ENCODE measurements at regions not wholly inside any gene's neighbourhood (a gene's known extent, or its start where the extent isn't known, plus 50 kb on each side); places are given as distances from the start of the nearest gene placed in this dataset.

- Histone ChIP-seq H3K9me3 (no peaks in the 10 kb centered on the region), H3K36me3 (no peaks in the 10 kb centered on the region), H3K27ac (no peak overlapping the region), H3K27me3 (no peaks in the 10 kb centered on the region), H3K4me1 (no peaks in the 10 kb centered on the region), H3K4me3 (no peak overlapping the region)
- TF ChIP-seq CTCF (IDR thresholded peaks at IDR 0.05) = no peak
- no peak for DNase-seq (ENCODE audit: low spot score)
These were observed 141.2 kb downstream of the MYCN start for GRCh38 chr2:16081316-16082200.

- Histone ChIP-seq H3K9me3 (no peaks in the 10 kb centered on the region), H3K4me1 (no peaks in the 10 kb centered on the region), H3K27ac (no peak overlapping the region), H3K36me3 (no peaks in the 10 kb centered on the region), H3K27me3 (no peaks in the 10 kb centered on the region), H3K4me3 (no peak overlapping the region)
- DNase-seq (ENCODE audit: low spot score) = no peak
- no peak for TF ChIP-seq CTCF (IDR thresholded peaks at IDR 0.05)
These were observed 140.2 kb downstream of the MYCN start for GRCh38 chr2:16080516-16080915.

DNA sequence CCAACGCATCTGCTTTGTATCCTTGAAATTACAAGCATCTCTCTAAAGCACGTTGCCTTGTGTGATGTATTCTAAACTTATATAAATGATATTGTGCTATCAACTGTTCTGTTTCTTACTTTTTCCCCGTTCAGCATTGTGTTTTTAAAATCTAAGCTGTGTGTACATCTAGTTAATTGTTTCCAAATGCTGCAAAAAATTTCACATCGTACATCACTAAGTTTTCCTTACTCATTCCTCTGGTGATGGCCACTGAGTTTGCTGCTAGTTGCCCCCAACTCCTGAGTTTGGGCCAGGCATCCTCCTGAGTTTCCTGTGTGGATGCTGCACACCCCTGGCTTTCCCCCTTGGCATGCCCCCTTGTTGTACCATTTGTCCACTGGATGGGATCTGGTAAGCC lies 139.7 kb downstream of the MYCN start:
- DNase-seq (ENCODE audit: low spot score) = no peak
- no peaks in the 10 kb centered on the region for H3K4me1 ChIP-seq
- no peak overlapping the region for H3K27ac ChIP-seq
- no peaks in the 10 kb centered on the region for H3K9me3 ChIP-seq
- H3K27me3 ChIP-seq = no peaks in the 10 kb centered on the region
- no peak for TF ChIP-seq CTCF (IDR thresholded peaks at IDR 0.05)
- H3K36me3 ChIP-seq = no peaks in the 10 kb centered on the region
- H3K4me3 ChIP-seq = no peak overlapping the region

DNA sequence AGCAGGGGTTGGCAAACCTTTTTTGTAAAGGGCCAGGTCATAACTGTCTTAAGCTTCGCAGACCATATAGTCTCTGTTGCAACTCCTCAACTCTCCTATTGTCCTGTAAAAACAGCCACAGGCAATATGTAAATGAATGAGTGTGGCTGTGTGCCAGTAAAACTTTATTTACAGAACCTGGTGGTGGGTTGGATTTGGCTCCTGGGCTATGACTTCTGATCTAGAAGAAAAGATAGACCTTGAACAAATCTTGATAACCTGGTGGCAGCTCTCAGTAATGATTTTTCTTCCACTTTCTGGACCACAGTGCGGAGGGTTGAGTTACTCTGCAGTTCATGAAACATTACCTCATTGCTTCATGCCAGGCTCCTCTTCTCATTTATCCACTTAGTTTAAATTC lies 139.3 kb downstream of the MYCN start:
- Histone ChIP-seq H3K27me3 (no peaks in the 10 kb centered on the region), H3K4me1 (no peaks in the 10 kb centered on the region), H3K36me3 (no peaks in the 10 kb centered on the region), H3K27ac (no peak overlapping the region), H3K9me3 (no peaks in the 10 kb centered on the region), H3K4me3 (no peak overlapping the region)
- DNase-seq (ENCODE audit: low spot score) = no peak
- no peak for TF ChIP-seq CTCF (IDR thresholded peaks at IDR 0.05)

GRCh38 chr2:16077601-16078000 lies 137.3 kb downstream of the MYCN start:
- no peak for DNase-seq (ENCODE audit: low spot score)

More at GRCh38 chr2:16077601-16078000, 137.3 kb downstream of the MYCN start:
- no peaks in the 10 kb centered on the region for H3K36me3 ChIP-seq
- H3K27me3 ChIP-seq = no peaks in the 10 kb centered on the region
- TF ChIP-seq CTCF (IDR thresholded peaks at IDR 0.05) = no peak
- no peak overlapping the region for H3K27ac ChIP-seq
- H3K4me3 ChIP-seq = no peak overlapping the region
- H3K4me1 ChIP-seq = no peaks in the 10 kb centered on the region
- no peaks in the 10 kb centered on the region for H3K9me3 ChIP-seq
